ENCODE measurements at regions not wholly inside any gene's neighbourhood (a gene's known extent, or its start where the extent isn't known, plus 50 kb on each side); places are given as distances from the start of the nearest gene placed in this dataset.

GRCh38 chr3:106458952-106459351 lies 590.1 kb upstream of the CBLB start:
- no peak for TF ChIP-seq POLR2AphosphoS5 (IDR thresholded peaks at IDR 0.05; ENCODE audit: low read depth, low read length)
- TF ChIP-seq POLR2A (IDR thresholded peaks at IDR 0.05; ENCODE audit: low read depth, low read length), result no peak
- no peak for TF ChIP-seq TAF1 (IDR thresholded peaks at IDR 0.05; ENCODE audit: borderline replicate concordance, low read depth, low read length)

Data from GM12892 (cell line).